Testis (tissue), 2 donors: ENCODE measurements at regions not wholly inside any gene's neighbourhood (a gene's known extent, or its start where the extent isn't known, plus 50 kb on each side); places are given as distances from the start of the nearest gene placed in this dataset.

ENCODE experiments used
- POLR2A ChIP-seq: fragments of 450-650 bp; IDR thresholded peaks from one replicate; pipeline ENCODE4 v1.6.1; 2017; ENCODE audit warnings: antibody characterized with exemption, mild to moderate bottlenecking, moderate library complexity
- TF ChIP-seq, protein P1 (sequence below), 3 experiments: fragments of 450-650 bp in 2 of 3; fragments of 200-600 bp in 1 of 3; sonication (generic) in 1 of 3; IDR thresholded peaks; one replicate each; pipeline ENCODE4 v1.5.1; 2016 to 2019; ENCODE audit warnings: antibody characterized with exemption in 3 of 3, mild to moderate bottlenecking in 2 of 3, moderate library complexity in 1 of 3

DNA sequence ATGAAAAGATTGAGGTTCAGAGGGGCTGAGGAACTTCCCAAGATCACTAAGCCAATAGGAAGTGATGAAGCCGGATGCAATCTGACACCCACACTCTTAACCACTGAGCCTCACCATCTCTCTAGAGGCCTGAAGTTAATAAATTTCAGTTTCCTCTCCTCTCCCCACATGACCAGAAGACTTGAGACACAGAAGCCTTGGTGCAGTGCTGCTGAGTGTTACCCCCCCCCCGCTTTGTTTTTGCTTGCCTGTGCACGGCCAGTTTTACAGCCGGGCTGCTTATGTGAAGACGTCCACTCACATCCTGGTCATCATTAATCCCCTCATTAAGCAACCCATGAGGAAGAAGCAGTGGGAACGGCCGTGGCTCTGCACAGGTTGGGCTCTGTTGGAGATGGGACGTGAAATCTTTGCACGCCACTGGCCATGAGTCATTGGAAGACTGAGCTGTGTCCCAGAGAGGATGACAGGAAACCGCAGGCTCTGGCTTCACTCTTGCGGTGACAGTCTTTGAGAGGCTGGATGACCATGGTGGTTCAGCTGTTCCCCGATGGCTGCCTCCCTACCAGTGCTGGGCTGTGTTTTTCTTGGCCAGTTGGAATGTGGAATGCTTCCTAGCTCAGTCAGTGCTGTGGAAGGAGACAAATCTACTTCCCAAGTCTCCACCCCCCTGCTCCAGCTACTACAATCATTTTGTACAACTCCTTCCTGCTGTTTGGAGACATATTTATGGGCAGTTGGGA is 232.6 kb upstream of the LRTM1 start:
- TF ChIP-seq, protein P1, sequence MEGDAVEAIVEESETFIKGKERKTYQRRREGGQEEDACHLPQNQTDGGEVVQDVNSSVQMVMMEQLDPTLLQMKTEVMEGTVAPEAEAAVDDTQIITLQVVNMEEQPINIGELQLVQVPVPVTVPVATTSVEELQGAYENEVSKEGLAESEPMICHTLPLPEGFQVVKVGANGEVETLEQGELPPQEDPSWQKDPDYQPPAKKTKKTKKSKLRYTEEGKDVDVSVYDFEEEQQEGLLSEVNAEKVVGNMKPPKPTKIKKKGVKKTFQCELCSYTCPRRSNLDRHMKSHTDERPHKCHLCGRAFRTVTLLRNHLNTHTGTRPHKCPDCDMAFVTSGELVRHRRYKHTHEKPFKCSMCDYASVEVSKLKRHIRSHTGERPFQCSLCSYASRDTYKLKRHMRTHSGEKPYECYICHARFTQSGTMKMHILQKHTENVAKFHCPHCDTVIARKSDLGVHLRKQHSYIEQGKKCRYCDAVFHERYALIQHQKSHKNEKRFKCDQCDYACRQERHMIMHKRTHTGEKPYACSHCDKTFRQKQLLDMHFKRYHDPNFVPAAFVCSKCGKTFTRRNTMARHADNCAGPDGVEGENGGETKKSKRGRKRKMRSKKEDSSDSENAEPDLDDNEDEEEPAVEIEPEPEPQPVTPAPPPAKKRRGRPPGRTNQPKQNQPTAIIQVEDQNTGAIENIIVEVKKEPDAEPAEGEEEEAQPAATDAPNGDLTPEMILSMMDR (IDR thresholded peaks at IDR 0.05): no peak
- TF ChIP-seq POLR2A: no peak
